Caki2 (cell line): ENCODE measurements at regions not wholly inside any gene's neighbourhood (a gene's known extent, or its start where the extent isn't known, plus 50 kb on each side); places are given as distances from the start of the nearest gene placed in this dataset.
"Not testable (repeated sequence)": the region's sequence is repeated elsewhere in the genome, so short reads cannot be mapped to it uniquely, and the experiment has no call there.

Experiments used
- DNase-seq: peaks from one replicate; pipeline ENCODE4 v3.0.0-alpha.2; 2015; ENCODE audit warnings: low read depth
- in situ Hi-C: cut with HindIII; loops from 2 replicates; pipeline ENCODE4 v1.10.0; 2016; ENCODE audit warnings: low sequenced_read_pairs, low pct_unique_long_range_greater_than_20kb, mixed read lengths

GRCh38 chr10:29811751-29812427 is 177.1 kb upstream of the SVIL start:
- in situ Hi-C loops: no loop called here
- peak; percentile 99 for DNase-seq

- in situ Hi-C loops: no loop called here
- DNase-seq: no peak
Measured at GRCh38 chr10:29810816-29811215, 176.0 kb upstream of the SVIL start.

- in situ Hi-C loops, DNase-seq: not testable (repeated sequence)
Measured at GRCh38 chr10:29810231-29810630, 175.5 kb upstream of the SVIL start.

DNA sequence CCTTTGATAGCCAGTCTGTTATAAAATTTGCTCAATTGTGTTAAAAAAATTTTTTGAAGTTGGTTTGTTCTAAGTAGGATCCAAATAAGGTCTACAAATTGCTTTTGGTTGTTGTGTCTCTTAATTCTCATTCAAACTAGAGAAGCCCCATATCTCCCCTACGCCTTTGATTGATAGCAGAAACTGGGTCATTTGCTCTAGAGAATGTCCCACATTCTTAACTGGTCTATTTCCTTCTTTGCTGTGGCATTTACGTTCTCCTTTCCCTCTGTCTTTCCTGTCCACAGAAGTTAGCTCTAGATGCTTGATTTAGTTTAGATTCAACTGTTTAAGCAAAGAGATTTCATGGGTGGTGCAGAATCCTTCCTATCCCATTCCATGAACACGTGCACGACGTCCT is 174.6 kb upstream of the SVIL start:
- no peak for DNase-seq
- in situ Hi-C loops: no loop called here

DNA sequence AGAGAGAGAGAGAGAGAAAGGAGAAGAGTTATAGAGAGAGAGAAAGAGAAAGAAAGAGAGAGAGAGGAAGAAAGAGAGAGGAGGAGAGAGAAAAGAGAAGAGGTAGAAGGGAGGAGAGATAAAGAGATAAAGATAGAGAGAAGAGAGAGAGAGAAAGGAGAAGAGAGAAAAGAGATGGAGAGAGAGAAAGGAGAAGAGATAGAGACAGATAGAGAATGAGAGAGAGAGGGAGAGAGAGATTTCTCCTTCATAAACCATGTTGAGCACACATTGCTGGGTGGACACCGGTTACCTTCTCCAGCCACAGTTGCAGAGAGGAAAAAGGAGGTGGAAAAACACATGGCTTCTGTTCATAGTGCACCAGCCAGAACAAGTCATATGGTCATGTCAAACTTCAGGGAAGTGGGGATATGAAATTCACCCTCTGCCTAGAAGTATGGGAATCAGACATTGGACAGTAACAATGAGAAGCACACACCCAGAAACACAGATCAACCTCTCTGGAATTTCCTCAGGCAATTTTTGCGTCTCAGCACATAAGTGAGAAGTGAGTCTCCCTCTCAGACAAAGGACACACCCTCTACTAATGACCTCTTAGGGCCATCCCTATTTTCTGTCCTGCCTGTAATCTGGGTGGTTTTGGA is 172.5 kb upstream of the SVIL start:
- in situ Hi-C loops: no loop called here
- peak; percentile 93 for DNase-seq

- in situ Hi-C loops: no loop called here
- DNase-seq: no peak
Measured at GRCh38 chr10:29806350-29806788, 171.6 kb upstream of the SVIL start.

GRCh38 chr10:29805134-29805723 is 170.5 kb upstream of the SVIL start:
- in situ Hi-C loops: no loop called here
- DNase-seq: peak; percentile 59

GRCh38 chr10:29804025-29804852 is 169.5 kb upstream of the SVIL start:
- peak; percentile 97 for DNase-seq
- in situ Hi-C loops: loop anchor here (5.0 kb wide), 1 partner anchor 38 kb away; no protein-coding TSS in a partner anchor

DNA sequence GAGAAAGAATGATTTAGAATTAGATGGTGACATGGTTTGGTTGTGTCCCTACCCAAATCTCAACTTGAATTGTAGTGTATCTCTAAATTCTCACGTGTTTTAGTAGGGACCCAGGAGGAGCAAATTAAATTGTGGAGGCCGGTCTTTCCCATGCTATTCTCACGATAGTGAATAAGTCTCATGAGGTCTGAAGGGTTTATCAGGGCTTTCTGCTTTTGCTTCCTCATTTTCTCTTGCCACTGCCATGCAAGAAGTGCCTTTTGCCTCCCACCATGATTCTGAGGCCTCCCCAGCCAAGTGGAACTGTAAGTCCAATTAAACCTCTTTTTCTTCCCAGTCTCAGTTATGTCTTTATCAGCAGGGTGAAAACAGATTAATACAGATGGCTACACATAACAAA is 167.4 kb upstream of the SVIL start:
- DNase-seq: no peak
- in situ Hi-C loops: loop anchor here (5.0 kb wide), 1 partner anchor 40 kb away; no protein-coding TSS in a partner anchor

DNA sequence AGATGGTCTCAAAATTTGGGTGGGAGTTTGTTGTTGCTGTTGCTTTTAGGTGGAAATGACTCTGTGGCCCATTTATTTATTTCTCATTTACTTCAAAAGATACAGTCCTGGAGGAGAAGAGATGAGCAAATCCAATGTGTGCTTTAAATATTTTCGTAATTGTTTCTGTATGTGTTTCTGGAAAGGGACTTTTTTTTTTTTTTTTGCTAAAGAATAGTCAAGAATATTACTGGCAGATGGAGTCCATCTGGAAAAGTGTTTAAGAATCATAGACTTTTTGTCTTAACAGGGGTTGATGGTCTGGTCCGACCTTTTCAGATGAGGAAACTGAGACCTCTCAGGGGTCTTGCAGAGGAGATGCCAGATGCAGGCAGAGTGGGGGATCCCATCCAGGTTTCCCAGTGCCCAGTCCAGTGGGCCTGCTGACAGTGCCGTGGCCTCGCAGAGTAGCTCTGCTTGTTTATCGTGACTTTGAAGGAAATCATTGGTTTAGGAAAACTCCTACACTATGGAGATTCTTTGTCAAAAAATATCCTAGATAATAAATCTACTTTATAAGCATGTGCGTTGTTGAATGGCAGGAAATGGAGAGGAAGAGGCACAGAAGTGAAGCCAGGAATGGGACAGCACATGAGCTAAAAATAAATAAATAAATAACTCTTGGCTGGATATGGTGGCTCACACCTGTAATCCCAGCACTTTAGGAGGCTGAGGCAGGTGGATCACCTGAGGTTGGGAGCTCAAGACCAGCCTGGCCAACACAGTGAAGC is 164.3 kb upstream of the SVIL start:
- DNase-seq: no peak
- in situ Hi-C loops: no loop called here

- no peak for DNase-seq
- in situ Hi-C loops: no loop called here
Measured at GRCh38 chr10:29797616-29798015, 162.8 kb upstream of the SVIL start.

GRCh38 chr10:29795850-29796249 is 161.1 kb upstream of the SVIL start:
- DNase-seq: no peak
- in situ Hi-C loops: no loop called here

DNA sequence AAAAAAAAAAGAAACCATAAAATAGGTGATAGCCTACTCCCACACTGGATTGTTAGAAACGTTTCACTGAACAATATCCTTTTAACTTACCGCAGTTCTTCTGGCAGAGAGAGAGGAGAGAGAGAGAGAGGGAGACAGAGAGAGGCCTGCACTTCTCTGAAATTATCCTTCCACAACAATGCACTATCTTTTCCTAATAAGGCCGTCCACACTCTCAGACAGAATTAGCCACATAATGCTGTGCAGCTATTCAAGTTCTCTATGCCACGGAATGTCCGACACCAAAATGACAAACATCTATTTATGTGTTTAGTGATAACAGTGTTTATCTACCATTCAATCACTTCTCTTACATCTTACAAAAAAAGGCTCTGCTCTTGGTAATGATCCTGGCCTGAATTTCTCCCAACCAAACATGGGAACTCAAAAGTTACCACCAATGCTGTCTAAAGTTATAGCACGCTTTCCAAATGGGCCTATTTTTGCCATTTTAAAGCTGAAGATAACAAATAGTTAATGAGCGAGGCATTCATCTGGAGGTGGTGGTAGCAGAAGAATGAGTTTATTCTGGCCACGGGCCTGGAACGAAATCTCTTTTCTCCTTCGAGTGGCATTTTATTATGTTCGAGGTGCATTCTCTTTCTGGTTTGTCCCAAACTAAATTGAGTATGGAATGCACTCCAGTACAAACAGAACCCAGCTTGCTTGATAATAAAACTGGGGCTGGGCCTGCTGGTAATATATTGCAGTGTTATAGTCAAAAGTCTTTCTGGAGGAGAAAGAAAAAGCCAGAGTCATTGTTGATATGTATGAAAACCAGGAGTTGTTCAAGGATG is 160.2 kb upstream of the SVIL start:
- DNase-seq: no peak
- in situ Hi-C loops: no loop called here

DNA sequence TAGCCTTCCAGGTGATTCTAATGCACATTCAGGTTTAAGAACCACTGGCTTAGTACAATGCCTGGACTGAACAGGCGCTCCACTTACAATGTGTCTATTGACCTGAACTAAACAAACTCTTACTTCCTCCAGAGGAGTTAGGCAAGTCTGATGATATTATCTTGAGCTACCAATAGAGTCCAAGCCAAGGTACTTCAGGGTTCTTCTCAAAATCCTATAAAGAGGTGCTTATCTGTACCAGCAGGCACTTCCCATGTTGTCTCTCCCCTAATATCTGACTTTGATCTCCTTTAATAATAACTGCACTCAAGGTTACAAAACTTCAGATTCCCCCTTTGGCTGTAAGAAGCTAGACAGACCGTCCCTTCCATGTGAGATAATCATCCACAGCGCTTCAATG is 157.0 kb upstream of the SVIL start:
- DNase-seq: no peak
- in situ Hi-C loops: no loop called here

DNA sequence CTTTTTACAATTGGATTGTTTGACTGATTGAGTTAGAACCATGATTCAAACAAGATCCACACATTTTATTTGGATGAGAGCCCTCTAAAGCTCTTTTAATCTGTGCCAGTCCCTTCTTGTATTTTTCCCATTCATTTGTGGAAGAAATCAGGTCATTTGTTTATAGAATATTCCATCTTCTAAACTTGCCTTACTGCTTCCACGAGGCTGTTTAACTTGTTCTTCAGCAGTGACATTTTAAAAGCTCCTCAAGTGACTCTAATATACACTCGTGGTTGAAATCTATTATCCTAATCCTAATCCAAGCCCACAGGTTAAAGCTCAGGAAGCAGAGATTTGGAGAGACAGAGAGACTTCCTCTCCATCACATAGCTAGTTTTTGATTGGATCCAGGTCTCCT is 155.4 kb upstream of the SVIL start:
- DNase-seq: no peak
- in situ Hi-C loops: no loop called here

- no peak for DNase-seq
- in situ Hi-C loops: no loop called here
Measured at GRCh38 chr10:29788113-29788512, 153.3 kb upstream of the SVIL start.

DNA sequence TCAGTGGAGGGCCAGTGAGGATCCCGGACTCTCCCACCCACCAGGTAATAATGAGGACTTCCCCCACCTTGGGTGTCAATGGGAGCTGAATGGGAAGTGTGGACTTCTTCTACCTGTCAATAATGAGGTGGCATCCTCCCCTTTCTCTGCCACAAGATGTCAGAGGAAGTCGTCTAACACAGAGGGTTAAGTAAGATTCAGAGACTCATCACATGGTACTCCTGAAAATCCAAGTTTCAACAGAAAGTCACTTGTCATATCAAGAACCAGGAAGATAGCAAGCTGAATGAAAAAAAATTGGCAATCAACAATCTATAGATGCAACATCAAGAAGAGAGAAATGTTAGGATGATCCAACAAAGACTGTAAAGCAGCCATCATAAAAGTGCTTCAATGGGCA is 150.9 kb upstream of the SVIL start:
- in situ Hi-C loops: no loop called here
- DNase-seq: no peak
